GM21786 (cell line): ENCODE measurements at regions not wholly inside any gene's neighbourhood (a gene's known extent, or its start where the extent isn't known, plus 50 kb on each side); places are given as distances from the start of the nearest gene placed in this dataset.
"Not testable (repeated sequence)": the region's sequence is repeated elsewhere in the genome, so short reads cannot be mapped to it uniquely, and the experiment has no call there.

Source experiments
- ATAC-seq: cut with Tn5 transposase; IDR thresholded peaks from one replicate; pipeline ENCODE4 v1.9.1; 2021; ENCODE audit not compliant: unreplicated experiment

GRCh38 chr7:96770758-96771157 is 61.1 kb upstream of the SEM1 start:
- ATAC-seq: no peak

- no peak for ATAC-seq
Observed at GRCh38 chr7:96772139-96772694, 62.6 kb upstream of the SEM1 start.

GRCh38 chr7:96773483-96773882 is 63.8 kb upstream of the SEM1 start:
- ATAC-seq: no peak

- ATAC-seq: no peak
Observed at GRCh38 chr7:96774358-96774757, 64.7 kb upstream of the SEM1 start.

- ATAC-seq: no peak
Observed at GRCh38 chr7:96775046-96775445, 65.4 kb upstream of the SEM1 start.

GRCh38 chr7:96778263-96778662 is 68.6 kb upstream of the SEM1 start:
- no peak for ATAC-seq

GRCh38 chr7:96781919-96782318 is 72.3 kb upstream of the SEM1 start:
- no peak for ATAC-seq

GRCh38 chr7:96782686-96783298 is 73.1 kb upstream of the SEM1 start:
- not testable (repeated sequence) for ATAC-seq

- ATAC-seq: no peak
Observed at GRCh38 chr7:96784597-96784996, 75.0 kb upstream of the SEM1 start.

GRCh38 chr7:96786261-96786997 is 76.8 kb upstream of the SEM1 start:
- ATAC-seq: no peak

- ATAC-seq: no peak
Observed at GRCh38 chr7:96786998-96787395, 77.4 kb upstream of the SEM1 start.

- ATAC-seq: no peak
Observed at GRCh38 chr7:96789914-96790313, 80.3 kb upstream of the SEM1 start.

GRCh38 chr7:96792115-96792514 is 82.5 kb upstream of the SEM1 start:
- no peak for ATAC-seq

GRCh38 chr7:96794063-96794462 is 84.4 kb upstream of the SEM1 start:
- no peak for ATAC-seq

- no peak for ATAC-seq
Observed at GRCh38 chr7:96800122-96800521, 90.5 kb upstream of the SEM1 start.

- ATAC-seq: no peak
Observed at GRCh38 chr7:96800824-96801223, 91.2 kb upstream of the SEM1 start.

- no peak for ATAC-seq
Observed at GRCh38 chr7:96819111-96819700, 109.6 kb upstream of the SEM1 start.

GRCh38 chr7:96821131-96821530 is 111.5 kb upstream of the SEM1 start:
- ATAC-seq: not testable (repeated sequence)

GRCh38 chr7:96822824-96823223 is 113.2 kb upstream of the SEM1 start:
- no peak for ATAC-seq

GRCh38 chr7:96823274-96823673 is 113.6 kb upstream of the SEM1 start:
- no peak for ATAC-seq

GRCh38 chr7:96824686-96825085 is 115.0 kb upstream of the SEM1 start:
- ATAC-seq: no peak

GRCh38 chr7:96825285-96825684 is 115.6 kb upstream of the SEM1 start:
- ATAC-seq: no peak
